PC-9 (cell line): ENCODE measurements at regions not wholly inside any gene's neighbourhood (a gene's known extent, or its start where the extent isn't known, plus 50 kb on each side); places are given as distances from the start of the nearest gene placed in this dataset.

Experiments used
- BruUV-seq: library from RNA; stranded (reverse); fragments of 400-500 nt; replicated peaks from 2 replicates; lab custom pipeline; 2021; lab: Mats Ljungman, UMichigan
- CTCF ChIA-PET: fragments of 300-600 bp; sonication (Branson Sonifier 250); formaldehyde crosslinking; loops from one replicate; lab custom pipeline; 2022; ENCODE audit warnings: antibody characterized with exemption; lab: Charles Lee
- POLR2A ChIA-PET: fragments of 300-600 bp; sonication (Branson Sonifier 250); formaldehyde crosslinking; loops from one replicate; lab custom pipeline; 2022; ENCODE audit warnings: antibody characterized with exemption; ENCODE audit not compliant: unreplicated experiment; lab: Charles Lee
- DNase-seq, 2 experiments: peaks; one replicate each; pipeline versions ENCODE4 v3.0.0 to v3.0.0-alpha.2; 2015 to 2022; ENCODE audit warnings: mixed read lengths in 1 of 2
- H2AFZ ChIP-seq: fragments of 200-600 bp; sonication (generic); 2 replicates; pipeline ENCODE4 v1.8.1; 2017; ENCODE audit warnings: antibody characterized with exemption
- H3F3A ChIP-seq: fragments of 200-600 bp; sonication (generic); 2 replicates; pipeline ENCODE4 v1.8.1; 2017; ENCODE audit warnings: antibody characterized with exemption, mild to moderate bottlenecking, low read depth; ENCODE audit not compliant: insufficient read depth
- H3K27ac ChIP-seq: fragments of 200-600 bp; sonication (generic); 2 replicates; pipeline ENCODE4 v1.6.1; 2016; ENCODE audit warnings: mixed run types
- H3K27me3 ChIP-seq: fragments of 200-600 bp; sonication (generic); 2 replicates; pipeline ENCODE4 v1.6.1; 2016; ENCODE audit warnings: low read depth, mixed run types; ENCODE audit not compliant: insufficient read depth
- H3K36me3 ChIP-seq: fragments of 200-600 bp; sonication (generic); 2 replicates; pipeline ENCODE4 v1.6.1; 2016; ENCODE audit warnings: low read depth, mixed run types
- H3K4me1 ChIP-seq: fragments of 200-600 bp; sonication (generic); replicated peaks from 2 replicates; pipeline ENCODE4 v1.6.1; 2016; ENCODE audit warnings: mixed run types; ENCODE audit not compliant: insufficient read depth
- H3K4me2 ChIP-seq: fragments of 200-600 bp; sonication (generic); 2 replicates; pipeline ENCODE4 v1.6.1; 2017; ENCODE audit warnings: mixed run types
- H3K4me3 ChIP-seq: fragments of 200-600 bp; sonication (generic); 2 replicates; pipeline ENCODE4 v1.6.1; 2016; ENCODE audit warnings: mixed run types
- H3K79me2 ChIP-seq: fragments of 200-600 bp; sonication (generic); 2 replicates; pipeline ENCODE4 v1.6.1; 2017; ENCODE audit warnings: low read depth, mixed run types
- H3K9me2 ChIP-seq: fragments of 200-600 bp; sonication (generic); 2 replicates; pipeline ENCODE4 v1.8.1; 2017; ENCODE audit warnings: mild to moderate bottlenecking; ENCODE audit not compliant: insufficient read depth
- H3K9me3 ChIP-seq: fragments of 200-600 bp; sonication (generic); 2 replicates; pipeline ENCODE4 v1.8.1; 2016; ENCODE audit warnings: low read depth; ENCODE audit not compliant: insufficient read depth
- H4K20me1 ChIP-seq: fragments of 200-600 bp; sonication (generic); 2 replicates; pipeline ENCODE4 v1.8.1; 2017; ENCODE audit not compliant: insufficient read depth
- EZH2 ChIP-seq: fragments of 200-600 bp; sonication (generic); IDR thresholded peaks from 2 replicates; pipeline ENCODE4 v1.8.0; 2017; ENCODE audit warnings: antibody characterized with exemption, low read depth
- intact Hi-C: fragments of 100-400 bp; cut with micrococcal nuclease; formaldehyde crosslinking; loops from one replicate; pipeline ENCODE4 v1.10.0; 2022; ENCODE audit not compliant: unreplicated experiment
- TF ChIP-seq, protein P1 (sequence below): fragments of 200-600 bp; sonication (generic); conservative IDR thresholded peaks from 2 replicates; pipeline ENCODE4 v1.6.1; 2017; ENCODE audit warnings: mixed run types, antibody characterized with exemption, mild to moderate bottlenecking, moderate library complexity

DNA sequence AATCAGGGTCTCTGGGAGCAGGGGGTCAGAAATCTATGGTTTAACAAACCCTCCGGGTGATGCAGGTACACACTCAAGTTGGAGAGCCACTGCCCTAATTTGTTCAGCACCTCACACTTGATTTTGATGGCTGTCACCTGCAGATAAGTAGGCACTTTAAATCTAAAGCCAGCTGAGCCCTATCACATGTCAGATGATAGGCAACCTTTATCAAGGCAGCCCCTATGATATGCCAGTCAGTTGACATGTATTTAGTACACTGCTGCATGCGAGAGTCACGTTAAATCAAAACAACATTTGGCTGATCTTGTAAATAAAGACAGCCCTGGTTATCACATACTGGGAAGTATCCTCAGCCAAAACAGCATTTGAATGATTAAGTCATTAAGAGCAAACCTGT is 104.4 kb upstream of the MCTP2 start:
- no peaks in the 10 kb centered on the region for H3K4me1 ChIP-seq
- no peak overlapping the region for H3K4me3 ChIP-seq
- no peaks in the 10 kb centered on the region for H3K36me3 ChIP-seq
- H3K9me3 ChIP-seq = no peaks in the 10 kb centered on the region
- BruUV-seq = no TSS peak
- H3K9me2 ChIP-seq = 0 out of 2 replicates have a peak, but pooled peaks cover 3% of the 10 kb centered on the region
- no peak overlapping the region for H3K27ac ChIP-seq
- DNase-seq = no peak
- POLR2A ChIA-PET = no interaction called here
- CTCF ChIA-PET = no interaction called here
- H3K27me3 ChIP-seq = 0 out of 2 replicates have a peak, but pooled peaks cover 6% of the 10 kb centered on the region
- no peaks in the 10 kb centered on the region; the same call in 1 of the 2 replicates for H3F3A ChIP-seq
- H2AFZ ChIP-seq = no peak overlapping the region
- H4K20me1 ChIP-seq = no peaks in the 10 kb centered on the region
- intact Hi-C loops = no loop called here
- TF ChIP-seq EZH2 = no peak
- TF ChIP-seq, protein P1, sequence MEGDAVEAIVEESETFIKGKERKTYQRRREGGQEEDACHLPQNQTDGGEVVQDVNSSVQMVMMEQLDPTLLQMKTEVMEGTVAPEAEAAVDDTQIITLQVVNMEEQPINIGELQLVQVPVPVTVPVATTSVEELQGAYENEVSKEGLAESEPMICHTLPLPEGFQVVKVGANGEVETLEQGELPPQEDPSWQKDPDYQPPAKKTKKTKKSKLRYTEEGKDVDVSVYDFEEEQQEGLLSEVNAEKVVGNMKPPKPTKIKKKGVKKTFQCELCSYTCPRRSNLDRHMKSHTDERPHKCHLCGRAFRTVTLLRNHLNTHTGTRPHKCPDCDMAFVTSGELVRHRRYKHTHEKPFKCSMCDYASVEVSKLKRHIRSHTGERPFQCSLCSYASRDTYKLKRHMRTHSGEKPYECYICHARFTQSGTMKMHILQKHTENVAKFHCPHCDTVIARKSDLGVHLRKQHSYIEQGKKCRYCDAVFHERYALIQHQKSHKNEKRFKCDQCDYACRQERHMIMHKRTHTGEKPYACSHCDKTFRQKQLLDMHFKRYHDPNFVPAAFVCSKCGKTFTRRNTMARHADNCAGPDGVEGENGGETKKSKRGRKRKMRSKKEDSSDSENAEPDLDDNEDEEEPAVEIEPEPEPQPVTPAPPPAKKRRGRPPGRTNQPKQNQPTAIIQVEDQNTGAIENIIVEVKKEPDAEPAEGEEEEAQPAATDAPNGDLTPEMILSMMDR = no peak
- H3K79me2 ChIP-seq = no peaks in the 10 kb centered on the region
- H3K4me2 ChIP-seq = no peak overlapping the region

DNA sequence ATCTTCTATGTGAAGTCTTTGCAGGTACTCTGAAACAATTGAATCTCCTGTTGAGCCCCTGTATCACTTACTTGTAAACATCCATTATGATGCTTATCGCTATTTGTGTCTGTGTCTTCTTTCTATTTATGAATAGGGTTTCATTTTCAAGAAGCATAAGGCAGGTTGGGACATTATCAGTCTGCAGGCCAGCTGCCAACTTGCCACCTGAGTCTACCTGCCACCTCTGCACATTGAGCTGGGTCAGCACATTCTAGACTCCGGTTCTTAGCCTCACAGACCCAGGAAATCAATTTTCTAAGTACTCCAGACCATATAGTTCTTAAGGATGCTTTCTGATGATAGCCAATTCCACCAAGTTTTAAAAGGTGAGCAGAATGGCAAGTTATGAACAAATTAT is 105.7 kb upstream of the MCTP2 start:
- CTCF ChIA-PET = no interaction called here
- POLR2A ChIA-PET = no interaction called here
- no peaks in the 10 kb centered on the region for H4K20me1 ChIP-seq
- TF ChIP-seq EZH2 = no peak
- TF ChIP-seq, protein P1 = no peak
- no peak overlapping the region for H3K4me3 ChIP-seq
- H3K4me2 ChIP-seq = no peak overlapping the region
- H3K27me3 ChIP-seq = 0 out of 2 replicates have a peak, but pooled peaks cover 6% of the 10 kb centered on the region
- intact Hi-C loops = no loop called here
- no peaks in the 10 kb centered on the region for H3K79me2 ChIP-seq
- no peaks in the 10 kb centered on the region for H3F3A ChIP-seq
- no peaks in the 10 kb centered on the region for H3K36me3 ChIP-seq
- no peaks in the 10 kb centered on the region for H3K4me1 ChIP-seq
- no TSS peak for BruUV-seq
- no peak overlapping the region for H3K27ac ChIP-seq
- DNase-seq = no peak
- no peak overlapping the region for H2AFZ ChIP-seq
- H3K9me2 ChIP-seq = no peaks in the 10 kb centered on the region
- H3K9me3 ChIP-seq = no peaks in the 10 kb centered on the region

DNA sequence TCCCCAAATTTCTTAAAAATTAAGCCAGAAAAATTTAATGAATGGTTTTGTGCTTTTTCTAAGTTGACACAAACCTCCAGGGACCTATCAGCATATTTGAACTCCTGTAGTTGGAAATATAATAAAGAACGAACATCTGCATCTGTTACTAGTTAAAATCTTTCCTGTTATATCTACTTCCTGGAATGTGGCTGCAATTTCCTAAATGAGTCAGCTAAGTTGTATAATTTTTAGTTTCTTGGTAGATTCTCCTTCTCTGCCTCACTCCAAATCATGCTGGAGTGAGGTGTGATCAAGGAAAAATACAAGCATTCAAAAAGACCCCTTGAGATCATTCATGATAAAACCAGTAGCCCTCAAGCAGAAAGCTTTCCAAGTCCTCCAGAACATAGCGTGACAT is 106.2 kb upstream of the MCTP2 start:
- Histone ChIP-seq H3K27ac (no peak overlapping the region), H3K36me3 (no peaks in the 10 kb centered on the region), H3K27me3 (0 out of 2 replicates have a peak, but pooled peaks cover 6% of the 10 kb centered on the region), H4K20me1 (no peaks in the 10 kb centered on the region), H3K4me3 (no peak overlapping the region), H3K79me2 (no peaks in the 10 kb centered on the region), H3F3A (no peaks in the 10 kb centered on the region), H3K9me3 (no peaks in the 10 kb centered on the region), H3K9me2 (no peaks in the 10 kb centered on the region), H3K4me1 (no peaks in the 10 kb centered on the region), H2AFZ (no peak overlapping the region), H3K4me2 (no peak overlapping the region)
- DNase-seq = no peak
- ChIA-PET POLR2A (no interaction called here), CTCF (no interaction called here)
- intact Hi-C loops = no loop called here
- no TSS peak for BruUV-seq
- TF ChIP-seq, protein P1 = no peak
- TF ChIP-seq EZH2 = no peak
